ENCODE measurements at regions not wholly inside any gene's neighbourhood (a gene's known extent, or its start where the extent isn't known, plus 50 kb on each side); places are given as distances from the start of the nearest gene placed in this dataset.

- H3K4me1 Mint-ChIP-seq, result peaks cover 2% of the 10 kb centered on the region
- Histone ChIP-seq H3K27me3 (ENCODE audit: control insufficient read depth, insufficient read depth, low read length, poor library complexity, severe bottlenecking) (no peaks in the 10 kb centered on the region), H3K27ac (ENCODE audit: low read depth, low read length) (no peak overlapping the region), H3K4me1 (ENCODE audit: control insufficient read depth, insufficient read depth, low read length) (no peaks in the 10 kb centered on the region), H3K36me3 (ENCODE audit: control insufficient read depth, insufficient read depth, low read length) (no peaks in the 10 kb centered on the region), H3K4me3 (ENCODE audit: low read length) (no peak overlapping the region), H3K9me3 (ENCODE audit: control insufficient read depth, low read length) (no peaks in the 10 kb centered on the region), H3K9ac (ENCODE audit: extremely low read depth, low read length, poor library complexity, severe bottlenecking) (no peak overlapping the region)
- DNase-seq, result no peak
- no peak overlapping the region for H3K27ac Mint-ChIP-seq
- no peak for TF ChIP-seq CTCF (conservative IDR thresholded peaks at IDR 0.05)
- no peaks in the 10 kb centered on the region for H3K36me3 Mint-ChIP-seq (ENCODE audit: low read depth)
- 92% methylated on average over 1 of the region's 1 CpG; no CpG with 5 or more reads in 1 of the 2 experiments for WGBS, 2 experiments (ENCODE audit: insufficient coverage in 1 of 2, insufficient read length in 1 of 2)
- no peak overlapping the region for H3K4me3 Mint-ChIP-seq
- H3K27me3 Mint-ChIP-seq (ENCODE audit: insufficient read depth), result no peaks in the 10 kb centered on the region
- no peaks in the 10 kb centered on the region for H3K9me3 Mint-ChIP-seq
These were observed 276.8 kb downstream of the TSHZ3 start for GRCh38 chr19:31072451-31072850.

GRCh38 chr19:31071136-31071855, 277.9 kb downstream of the TSHZ3 start:
- no peaks in the 10 kb centered on the region for H3K36me3 Mint-ChIP-seq (ENCODE audit: low read depth)
- Histone ChIP-seq H3K27ac (ENCODE audit: low read depth, low read length) (no peak overlapping the region), H3K9me3 (ENCODE audit: control insufficient read depth, low read length) (no peaks in the 10 kb centered on the region), H3K36me3 (ENCODE audit: control insufficient read depth, insufficient read depth, low read length) (no peaks in the 10 kb centered on the region), H3K9ac (ENCODE audit: extremely low read depth, low read length, poor library complexity, severe bottlenecking) (no peak overlapping the region), H3K27me3 (ENCODE audit: control insufficient read depth, insufficient read depth, low read length, poor library complexity, severe bottlenecking) (no peaks in the 10 kb centered on the region), H3K4me3 (ENCODE audit: low read length) (no peak overlapping the region), H3K4me1 (ENCODE audit: control insufficient read depth, insufficient read depth, low read length) (no peaks in the 10 kb centered on the region)
- no peak for DNase-seq
- no peak for TF ChIP-seq CTCF (conservative IDR thresholded peaks at IDR 0.05)
- WGBS, 2 experiments (ENCODE audit: insufficient coverage in 1 of 2, insufficient read length in 1 of 2), result 88 to 93% methylated on average over 3 to 11 of the region's 11 CpGs
- no peak overlapping the region for H3K27ac Mint-ChIP-seq
- H3K4me3 Mint-ChIP-seq, result no peak overlapping the region
- no peaks in the 10 kb centered on the region for H3K27me3 Mint-ChIP-seq (ENCODE audit: insufficient read depth)
- H3K9me3 Mint-ChIP-seq, result no peaks in the 10 kb centered on the region
- peaks cover 2% of the 10 kb centered on the region for H3K4me1 Mint-ChIP-seq

GRCh38 chr19:31070146-31071065, 278.8 kb downstream of the TSHZ3 start:
- no peaks in the 10 kb centered on the region for H3K4me1 ChIP-seq (ENCODE audit: control insufficient read depth, insufficient read depth, low read length)
- H3K4me3 Mint-ChIP-seq, result no peak overlapping the region
- H3K9me3 Mint-ChIP-seq, result no peaks in the 10 kb centered on the region
- no peak overlapping the region for H3K4me3 ChIP-seq (ENCODE audit: low read length)
- no peak for DNase-seq
- 93 to 97% methylated on average over 7 to 13 of the region's 15 CpGs for WGBS, 2 experiments (ENCODE audit: insufficient coverage in 1 of 2, insufficient read length in 1 of 2)
- H3K27ac ChIP-seq (ENCODE audit: low read depth, low read length), result no peak overlapping the region
- no peaks in the 10 kb centered on the region for H3K27me3 ChIP-seq (ENCODE audit: control insufficient read depth, insufficient read depth, low read length, poor library complexity, severe bottlenecking)
- no peaks in the 10 kb centered on the region for H3K36me3 Mint-ChIP-seq (ENCODE audit: low read depth)
- no peak overlapping the region for H3K9ac ChIP-seq (ENCODE audit: extremely low read depth, low read length, poor library complexity, severe bottlenecking)
- H3K36me3 ChIP-seq (ENCODE audit: control insufficient read depth, insufficient read depth, low read length), result no peaks in the 10 kb centered on the region
- H3K9me3 ChIP-seq (ENCODE audit: control insufficient read depth, low read length), result no peaks in the 10 kb centered on the region
- no peak overlapping the region for H3K27ac Mint-ChIP-seq
- no peaks in the 10 kb centered on the region for H3K27me3 Mint-ChIP-seq (ENCODE audit: insufficient read depth)
- TF ChIP-seq CTCF (conservative IDR thresholded peaks at IDR 0.05), result no peak
- H3K4me1 Mint-ChIP-seq, result peaks cover under 1% of the 10 kb centered on the region

Data from endodermal cell (in vitro differentiated cells).